Esophagus muscularis mucosa (tissue), 4 donors: ENCODE measurements at regions not wholly inside any gene's neighbourhood (a gene's known extent, or its start where the extent isn't known, plus 50 kb on each side); places are given as distances from the start of the nearest gene placed in this dataset.

Experiments
- EP300 ChIP-seq: sonication (generic); formaldehyde crosslinking; IDR thresholded peaks from one replicate; pipeline ENCODE4 v1.6.1; 2017; ENCODE audit warnings: antibody characterized with exemption
- POLR2A ChIP-seq: fragments of 450-650 bp; IDR thresholded peaks from one replicate; pipeline ENCODE4 v1.6.1; 2017; ENCODE audit warnings: antibody characterized with exemption, moderate library complexity, mild to moderate bottlenecking, low read depth
- TF ChIP-seq, protein P1 (sequence below), 3 experiments: fragments of 200-600 bp in 2 of 3; fragments of 450-650 bp in 1 of 3; sonication (generic) in 2 of 3; IDR thresholded peaks; one replicate each; pipeline ENCODE4 v1.5.1; 2017 to 2019; ENCODE audit warnings: antibody characterized with exemption in 3 of 3, mild to moderate bottlenecking in 2 of 3, moderate library complexity in 1 of 3

DNA sequence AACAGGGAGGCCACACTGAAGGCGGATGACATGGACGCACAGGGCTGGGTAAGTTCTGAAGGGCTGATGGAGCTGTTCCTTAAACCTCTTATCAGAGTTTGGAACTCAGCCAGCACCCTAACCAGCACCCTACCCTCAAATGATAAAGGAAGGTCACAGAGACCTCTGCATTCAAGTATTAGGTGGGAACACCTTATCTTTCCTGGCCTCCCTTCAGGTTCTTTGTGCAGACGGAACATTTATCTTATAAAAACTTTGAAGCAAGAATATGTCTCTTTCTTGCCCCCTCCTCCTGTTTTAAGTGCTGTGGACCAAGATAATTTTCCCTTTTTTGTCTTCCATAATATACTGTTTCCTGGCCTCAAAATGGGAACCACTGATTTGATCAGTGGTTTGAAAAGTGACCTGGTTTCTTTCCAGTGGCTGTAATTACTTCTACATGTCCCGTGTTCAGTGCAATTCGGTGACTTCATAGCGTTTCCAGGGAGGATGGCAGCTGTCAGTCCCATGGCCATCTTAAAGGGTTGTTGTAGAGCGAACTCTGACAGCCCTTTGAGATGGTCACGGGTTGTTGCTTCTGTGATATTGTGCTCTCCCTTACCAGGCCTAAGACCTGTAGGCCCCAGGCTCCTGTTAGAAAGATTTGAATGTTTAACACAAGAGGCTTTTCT, 213.2 kb upstream of the MYLIP start:
- no peak for TF ChIP-seq EP300
- TF ChIP-seq POLR2A = no peak
- TF ChIP-seq, protein P1, sequence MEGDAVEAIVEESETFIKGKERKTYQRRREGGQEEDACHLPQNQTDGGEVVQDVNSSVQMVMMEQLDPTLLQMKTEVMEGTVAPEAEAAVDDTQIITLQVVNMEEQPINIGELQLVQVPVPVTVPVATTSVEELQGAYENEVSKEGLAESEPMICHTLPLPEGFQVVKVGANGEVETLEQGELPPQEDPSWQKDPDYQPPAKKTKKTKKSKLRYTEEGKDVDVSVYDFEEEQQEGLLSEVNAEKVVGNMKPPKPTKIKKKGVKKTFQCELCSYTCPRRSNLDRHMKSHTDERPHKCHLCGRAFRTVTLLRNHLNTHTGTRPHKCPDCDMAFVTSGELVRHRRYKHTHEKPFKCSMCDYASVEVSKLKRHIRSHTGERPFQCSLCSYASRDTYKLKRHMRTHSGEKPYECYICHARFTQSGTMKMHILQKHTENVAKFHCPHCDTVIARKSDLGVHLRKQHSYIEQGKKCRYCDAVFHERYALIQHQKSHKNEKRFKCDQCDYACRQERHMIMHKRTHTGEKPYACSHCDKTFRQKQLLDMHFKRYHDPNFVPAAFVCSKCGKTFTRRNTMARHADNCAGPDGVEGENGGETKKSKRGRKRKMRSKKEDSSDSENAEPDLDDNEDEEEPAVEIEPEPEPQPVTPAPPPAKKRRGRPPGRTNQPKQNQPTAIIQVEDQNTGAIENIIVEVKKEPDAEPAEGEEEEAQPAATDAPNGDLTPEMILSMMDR (IDR thresholded peaks at IDR 0.05) = no peak
